ENCODE measurements at regions not wholly inside any gene's neighbourhood (a gene's known extent, or its start where the extent isn't known, plus 50 kb on each side); places are given as distances from the start of the nearest gene placed in this dataset.

- TF ChIP-seq CTCF (IDR thresholded peaks at IDR 0.05; ENCODE audit: borderline replicate concordance, control extremely low read depth, extremely low read depth, insufficient read depth, missing control alignments), result no peak
- in situ Hi-C loops (cut with MboI; ENCODE audit: low sequenced_read_pairs, unreplicated experiment), result loop anchor here (25.0 kb wide), 1 partner anchor 613 kb away; no protein-coding TSS in a partner anchor
- no peak for DNase-seq (ENCODE audit: low spot score)
Measured at GRCh38 chr9:71250581-71250980, 129.2 kb upstream of the TRPM3 start.

GRCh38 chr9:71249729-71250317, 128.4 kb upstream of the TRPM3 start:
- TF ChIP-seq CTCF (IDR thresholded peaks at IDR 0.05; ENCODE audit: borderline replicate concordance, control extremely low read depth, extremely low read depth, insufficient read depth, missing control alignments), result no peak
- peak; percentile 27 for DNase-seq (ENCODE audit: low spot score)
- in situ Hi-C loops (cut with MboI; ENCODE audit: low sequenced_read_pairs, unreplicated experiment), result loop anchor here (25.0 kb wide), 1 partner anchor 613 kb away; no protein-coding TSS in a partner anchor

- no peak for DNase-seq (ENCODE audit: low spot score)
Measured at GRCh38 chr9:71245651-71246050, 124.2 kb upstream of the TRPM3 start.

GRCh38 chr9:71243951-71244350, 122.5 kb upstream of the TRPM3 start:
- TF ChIP-seq CTCF (IDR thresholded peaks at IDR 0.05; ENCODE audit: borderline replicate concordance, control extremely low read depth, extremely low read depth, insufficient read depth, missing control alignments), result no peak
- in situ Hi-C loops (cut with MboI; ENCODE audit: low sequenced_read_pairs, unreplicated experiment), result no loop called here
- DNase-seq (ENCODE audit: low spot score), result no peak

More at GRCh38 chr9:71245651-71246050, 124.2 kb upstream of the TRPM3 start:
- in situ Hi-C loops (cut with MboI; ENCODE audit: low sequenced_read_pairs, unreplicated experiment), result no loop called here
- no peak for TF ChIP-seq CTCF (IDR thresholded peaks at IDR 0.05; ENCODE audit: borderline replicate concordance, control extremely low read depth, extremely low read depth, insufficient read depth, missing control alignments)

- in situ Hi-C loops (cut with MboI; ENCODE audit: low sequenced_read_pairs, unreplicated experiment), result no loop called here
- no peak for DNase-seq (ENCODE audit: low spot score)
- no peak for TF ChIP-seq CTCF (IDR thresholded peaks at IDR 0.05; ENCODE audit: borderline replicate concordance, control extremely low read depth, extremely low read depth, insufficient read depth, missing control alignments)
Measured at GRCh38 chr9:71242081-71242480, 120.7 kb upstream of the TRPM3 start.

GRCh38 chr9:71237051-71237450, 115.6 kb upstream of the TRPM3 start:
- no peak for DNase-seq (ENCODE audit: low spot score)
- in situ Hi-C loops (cut with MboI; ENCODE audit: low sequenced_read_pairs, unreplicated experiment), result no loop called here
- TF ChIP-seq CTCF (IDR thresholded peaks at IDR 0.05; ENCODE audit: borderline replicate concordance, control extremely low read depth, extremely low read depth, insufficient read depth, missing control alignments), result no peak

All from GM13976 (cell line).